ENCODE measurements at regions not wholly inside any gene's neighbourhood (a gene's known extent, or its start where the extent isn't known, plus 50 kb on each side); places are given as distances from the start of the nearest gene placed in this dataset.

- TF ChIP-seq CTCF (IDR thresholded peaks at IDR 0.05): no peak
- TF ChIP-seq POLR2A (IDR thresholded peaks at IDR 0.05): no peak
Observed at GRCh38 chr4:28827866-28828265, 1892.3 kb upstream of the PCDH7 start.

All from heart left ventricle (tissue), 13 donors.